ENCODE measurements at regions not wholly inside any gene's neighbourhood (a gene's known extent, or its start where the extent isn't known, plus 50 kb on each side); places are given as distances from the start of the nearest gene placed in this dataset.

GRCh38 chr11:122343210-122343609, 227.2 kb upstream of the BLID start:
- DNase-seq = no peak

DNA sequence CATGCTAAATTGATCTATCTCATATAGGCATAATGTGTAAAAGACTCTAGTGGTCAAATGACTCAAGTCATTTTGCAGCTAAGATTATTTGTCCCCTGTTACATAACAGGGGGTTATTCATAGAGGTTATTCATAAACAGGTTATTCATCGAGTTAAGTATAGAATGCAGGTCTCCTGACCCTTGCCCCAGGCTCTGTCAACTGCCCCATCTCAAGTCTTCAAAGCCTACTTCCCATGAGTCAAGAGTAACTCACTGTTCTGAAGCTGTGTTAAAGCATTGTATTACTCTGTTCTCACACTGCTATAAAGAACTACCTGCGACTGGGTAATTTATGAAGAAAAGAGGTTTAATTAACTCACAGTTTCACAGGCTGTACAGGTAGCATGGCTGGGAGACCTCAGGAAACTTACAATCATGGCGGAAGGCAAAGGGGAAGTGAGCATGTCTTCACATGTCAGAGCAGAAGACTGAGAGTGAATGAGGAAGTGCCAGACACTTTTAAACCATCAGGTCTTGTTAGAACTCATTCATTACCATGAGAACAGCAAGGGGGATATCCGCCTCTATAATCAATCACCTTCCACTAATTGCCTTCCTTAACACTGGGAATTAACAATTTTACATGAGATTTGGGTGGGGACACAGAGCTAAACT, 226.2 kb upstream of the BLID start:
- DNase-seq = no peak

DNA sequence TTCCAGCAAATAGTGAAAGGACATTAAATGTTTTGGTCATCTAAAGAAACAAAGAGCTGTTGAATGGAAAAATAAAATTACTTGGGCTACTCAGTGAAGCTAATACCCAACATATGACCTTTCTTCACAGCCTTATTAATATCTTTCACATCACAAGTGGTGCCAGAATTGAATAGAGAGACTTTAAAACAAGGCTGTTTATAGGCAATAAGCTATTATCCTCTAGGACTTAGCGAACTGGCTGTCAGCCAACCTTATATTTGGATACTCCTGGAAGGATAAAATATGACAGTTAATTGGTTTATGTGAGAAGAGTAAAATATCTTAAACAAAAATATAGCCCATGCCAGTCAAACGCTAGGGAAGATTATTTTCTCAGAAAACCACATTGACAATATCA, 225.5 kb upstream of the BLID start:
- DNase-seq = no peak

DNA sequence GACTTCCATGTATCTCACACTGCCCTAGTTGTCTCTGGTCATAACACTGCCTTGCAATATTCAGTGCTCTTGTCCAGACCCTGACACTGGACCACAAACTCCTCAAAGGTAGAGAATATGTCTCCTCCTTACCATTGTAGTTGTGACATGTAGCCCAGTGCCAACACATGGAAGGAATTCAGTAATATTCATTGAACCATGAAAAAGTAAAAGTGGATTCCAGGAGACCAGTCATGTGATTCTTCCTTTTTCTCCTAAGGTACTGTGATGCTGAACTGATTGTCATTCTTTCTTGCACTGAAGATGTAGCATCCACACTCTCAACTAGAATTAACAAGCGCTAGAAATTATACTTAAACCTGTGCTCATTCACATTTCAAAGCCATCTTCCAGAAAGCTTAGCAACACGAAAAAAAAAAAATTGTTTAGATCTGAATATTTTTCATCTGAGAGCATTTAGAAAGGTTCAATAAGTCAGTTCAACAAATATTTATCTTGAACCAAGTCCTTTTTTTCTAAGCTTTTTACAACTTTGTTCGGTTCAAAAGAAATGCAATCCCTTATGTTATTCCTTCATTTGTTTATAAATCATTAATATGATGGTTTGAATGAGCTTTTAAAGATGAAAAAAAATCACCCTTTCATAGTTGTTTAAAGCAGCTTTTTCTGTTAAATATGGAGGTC, 224.7 kb upstream of the BLID start:
- DNase-seq = no peak

- DNase-seq = no peak
These were observed 223.5 kb upstream of the BLID start for GRCh38 chr11:122339436-122340060.

- DNase-seq = no peak
These were observed 221.7 kb upstream of the BLID start for GRCh38 chr11:122337704-122338103.

- no peak for DNase-seq
These were observed 221.2 kb upstream of the BLID start for GRCh38 chr11:122337241-122337640.

DNA sequence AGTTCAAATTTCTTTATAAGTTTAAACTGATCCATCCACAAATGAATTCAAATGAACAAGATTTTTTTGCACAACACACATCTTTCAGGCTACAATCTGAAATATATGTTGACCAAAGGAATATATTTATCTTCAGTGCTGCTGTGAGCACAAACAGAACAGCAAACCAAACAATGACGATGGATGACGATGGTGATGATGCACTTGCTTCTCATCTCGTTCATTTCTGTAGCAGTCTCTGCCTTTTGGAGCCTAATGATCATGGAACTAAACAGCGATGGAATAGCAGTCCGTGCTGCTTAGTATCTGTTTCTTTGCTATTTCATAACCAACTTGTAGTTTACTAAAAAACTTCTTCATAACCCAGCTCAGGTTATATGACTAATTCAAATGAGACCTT, 220.7 kb upstream of the BLID start:
- DNase-seq = no peak

- DNase-seq = no peak
These were observed 218.7 kb upstream of the BLID start for GRCh38 chr11:122334546-122335339.

DNA sequence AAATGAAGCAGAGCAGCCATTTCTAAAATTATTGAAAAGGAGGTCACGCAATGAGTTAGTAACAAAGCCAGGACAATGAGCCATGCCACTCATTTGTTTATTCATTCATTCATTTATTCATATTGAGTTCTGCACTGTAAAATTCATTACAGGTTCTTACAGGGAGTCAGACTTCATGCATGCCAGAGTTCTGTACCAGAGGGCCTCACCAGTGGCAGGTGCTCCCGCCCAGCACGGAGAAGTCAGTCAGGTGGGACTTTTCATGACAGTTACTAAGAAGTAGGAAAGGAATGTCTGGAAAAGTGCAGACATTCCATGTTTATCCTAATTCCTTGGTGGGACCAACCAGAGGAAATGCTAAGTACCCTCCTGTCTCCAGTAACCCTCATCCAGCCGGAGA, 217.5 kb upstream of the BLID start:
- no peak for DNase-seq

DNA sequence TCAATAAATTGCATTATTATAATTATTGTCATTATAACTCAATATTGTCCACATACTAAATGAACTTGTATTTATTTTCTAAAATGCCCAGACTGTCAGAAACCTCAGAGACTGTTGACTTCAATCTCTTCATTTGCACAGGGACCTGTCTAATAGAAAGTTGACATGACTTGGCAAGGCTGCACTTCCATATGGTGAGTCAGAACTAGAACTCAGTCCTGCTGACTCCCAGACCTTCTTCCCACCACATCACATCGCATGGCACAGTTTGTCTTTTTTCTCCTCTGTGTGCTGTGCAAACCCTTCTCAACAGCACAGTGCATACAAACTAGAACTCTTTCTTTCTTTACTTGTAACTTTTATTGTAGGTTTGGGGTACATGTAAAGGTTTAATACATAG, 215.1 kb upstream of the BLID start:
- no peak for DNase-seq

DNA sequence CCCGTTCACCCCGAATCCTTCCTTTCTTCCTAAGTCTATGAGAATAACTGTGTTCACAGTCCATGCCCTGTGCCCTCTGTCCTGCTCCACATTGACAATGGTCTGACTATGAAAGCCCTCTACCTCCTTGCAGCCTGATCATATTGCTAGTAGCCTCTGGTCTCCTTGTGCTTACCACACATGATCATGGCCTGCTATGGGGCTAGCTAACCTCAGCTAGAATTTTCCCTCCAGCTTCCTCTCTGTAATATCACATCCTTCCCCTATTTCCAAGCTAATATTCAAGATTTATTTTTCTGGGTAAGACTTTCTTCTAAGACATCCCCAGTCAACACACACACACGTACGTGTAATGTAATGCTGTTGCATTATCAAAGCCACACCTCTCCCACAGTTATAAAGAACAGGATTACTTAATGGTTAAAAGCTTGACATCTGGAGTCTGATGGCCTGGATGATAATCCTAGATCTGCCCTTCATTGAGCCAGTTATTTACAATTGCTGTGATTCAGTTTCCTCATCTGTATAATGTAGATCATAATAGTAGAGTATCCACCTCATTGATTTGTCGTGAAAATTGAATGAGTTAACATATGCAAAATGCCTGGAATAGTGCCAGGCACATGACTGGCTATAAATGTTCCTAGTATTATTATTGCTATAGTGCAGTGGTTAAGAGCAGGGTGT, 214.4 kb upstream of the BLID start:
- DNase-seq = no peak

- no peak for DNase-seq
These were observed 211.5 kb upstream of the BLID start for GRCh38 chr11:122327528-122327927.

- no peak for DNase-seq
These were observed 207.9 kb upstream of the BLID start for GRCh38 chr11:122323754-122324421.

GRCh38 chr11:122322329-122322728, 206.3 kb upstream of the BLID start:
- DNase-seq = no peak

DNA sequence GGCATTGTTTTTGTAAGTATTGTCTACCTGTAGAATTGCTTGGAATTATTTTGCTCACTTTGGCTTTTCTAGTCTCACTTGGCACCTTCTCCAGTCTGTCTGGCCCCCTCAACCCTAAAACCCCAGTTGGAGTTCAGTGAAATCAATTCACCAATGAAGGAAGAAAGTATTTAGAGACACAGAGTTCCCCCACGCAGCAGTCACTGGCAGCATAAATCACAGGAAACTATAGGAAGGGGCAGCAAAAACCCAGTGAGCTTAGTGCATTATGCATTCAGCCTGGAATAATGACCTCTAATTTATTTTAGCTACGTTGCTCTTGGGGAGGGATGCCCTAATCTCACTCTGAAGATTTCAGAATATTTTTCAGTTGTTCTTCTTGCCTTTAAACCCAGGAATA, 204.7 kb upstream of the BLID start:
- DNase-seq = no peak

- DNase-seq = peak; percentile 28
These were observed 203.9 kb upstream of the BLID start for GRCh38 chr11:122319691-122320620.

GRCh38 chr11:122319085-122319484, 203.1 kb upstream of the BLID start:
- DNase-seq = no peak

DNA sequence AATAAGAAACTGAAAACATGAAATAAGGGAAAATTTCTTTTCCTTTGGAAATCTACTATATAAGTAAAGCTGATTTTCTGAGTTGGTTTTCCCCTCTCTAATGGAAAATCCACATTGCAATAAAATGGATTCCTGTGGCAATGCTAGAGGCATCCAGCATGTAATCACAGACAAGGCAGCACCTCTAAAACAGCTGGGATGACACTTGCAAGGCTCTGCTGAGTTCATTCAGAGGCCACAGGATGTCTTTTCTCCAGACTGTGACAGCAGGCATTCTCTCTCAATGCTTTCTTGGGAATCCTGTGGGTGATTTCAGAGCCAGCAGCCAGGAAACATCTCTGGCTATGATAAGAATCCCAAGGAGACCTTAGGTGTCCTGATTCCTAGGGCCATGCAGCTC, 201.3 kb upstream of the BLID start:
- peak; percentile 70 for DNase-seq

DNA sequence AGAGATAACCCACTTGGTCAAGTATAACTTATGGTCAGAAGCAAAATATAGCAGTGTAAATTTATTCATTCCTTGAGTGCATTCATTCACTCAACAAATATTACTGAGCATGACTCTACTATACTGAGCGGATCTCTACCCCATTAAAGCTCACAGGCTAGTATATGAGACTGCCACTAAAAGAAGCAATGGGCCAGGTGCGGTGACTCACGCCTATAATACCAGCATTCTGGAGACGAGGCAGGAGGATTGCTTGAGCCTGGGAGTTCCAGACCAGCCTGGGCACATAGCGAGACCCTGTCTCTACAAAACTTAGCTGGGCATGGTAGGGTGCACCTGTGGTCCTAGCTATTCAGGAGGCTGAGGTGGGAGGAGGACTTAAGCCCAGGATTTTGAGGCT, 197.6 kb upstream of the BLID start:
- DNase-seq = no peak

- DNase-seq = no peak
These were observed 195.3 kb upstream of the BLID start for GRCh38 chr11:122311216-122311755.

All from femur (tissue), 1 donor.